Body of pancreas (tissue), 4 donors: ENCODE measurements at regions not wholly inside any gene's neighbourhood (a gene's known extent, or its start where the extent isn't known, plus 50 kb on each side); places are given as distances from the start of the nearest gene placed in this dataset.

Experiments used
- POLR2A ChIP-seq, 3 donors: fragments of 450-650 bp; IDR thresholded peaks; one replicate each; pipeline ENCODE4 v1.6.1; 2016; ENCODE audit warnings: antibody characterized with exemption in 3 of 3, mild to moderate bottlenecking in 2 of 3
- TF ChIP-seq, protein P1 (sequence below), 7 experiments: fragments of 450-650 bp in 4 of 7; fragments of 200-600 bp in 3 of 7; sonication (generic) in 3 of 7; IDR thresholded peaks; one replicate each; pipeline ENCODE4 v1.5.1; 2016 to 2019; ENCODE audit warnings: antibody characterized with exemption in 7 of 7

DNA sequence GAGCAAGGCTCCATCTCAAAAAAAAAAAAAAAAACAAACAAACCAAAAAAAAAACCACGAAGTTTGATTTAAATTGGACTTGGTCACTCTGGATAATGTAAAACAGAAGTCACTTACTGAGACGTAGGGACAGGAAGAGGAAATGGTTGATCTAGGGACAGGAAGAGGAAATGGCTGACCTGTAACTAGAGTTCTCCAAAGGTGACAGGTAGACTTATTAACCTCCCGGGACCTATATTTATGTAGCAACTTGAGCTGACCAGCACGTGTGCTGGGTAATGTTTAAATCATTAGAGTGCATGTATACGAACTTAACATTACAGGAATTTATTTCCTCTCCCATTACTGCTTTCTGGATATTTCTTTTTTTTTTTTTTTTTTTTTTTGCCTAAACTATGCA is 81.5 kb upstream of the DHX40 start:
- TF ChIP-seq, protein P1, sequence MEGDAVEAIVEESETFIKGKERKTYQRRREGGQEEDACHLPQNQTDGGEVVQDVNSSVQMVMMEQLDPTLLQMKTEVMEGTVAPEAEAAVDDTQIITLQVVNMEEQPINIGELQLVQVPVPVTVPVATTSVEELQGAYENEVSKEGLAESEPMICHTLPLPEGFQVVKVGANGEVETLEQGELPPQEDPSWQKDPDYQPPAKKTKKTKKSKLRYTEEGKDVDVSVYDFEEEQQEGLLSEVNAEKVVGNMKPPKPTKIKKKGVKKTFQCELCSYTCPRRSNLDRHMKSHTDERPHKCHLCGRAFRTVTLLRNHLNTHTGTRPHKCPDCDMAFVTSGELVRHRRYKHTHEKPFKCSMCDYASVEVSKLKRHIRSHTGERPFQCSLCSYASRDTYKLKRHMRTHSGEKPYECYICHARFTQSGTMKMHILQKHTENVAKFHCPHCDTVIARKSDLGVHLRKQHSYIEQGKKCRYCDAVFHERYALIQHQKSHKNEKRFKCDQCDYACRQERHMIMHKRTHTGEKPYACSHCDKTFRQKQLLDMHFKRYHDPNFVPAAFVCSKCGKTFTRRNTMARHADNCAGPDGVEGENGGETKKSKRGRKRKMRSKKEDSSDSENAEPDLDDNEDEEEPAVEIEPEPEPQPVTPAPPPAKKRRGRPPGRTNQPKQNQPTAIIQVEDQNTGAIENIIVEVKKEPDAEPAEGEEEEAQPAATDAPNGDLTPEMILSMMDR (IDR thresholded peaks at IDR 0.05) = no peak
- TF ChIP-seq POLR2A (IDR thresholded peaks at IDR 0.05) = no peak
